ENCODE measurements at regions not wholly inside any gene's neighbourhood (a gene's known extent, or its start where the extent isn't known, plus 50 kb on each side); places are given as distances from the start of the nearest gene placed in this dataset.

DNA sequence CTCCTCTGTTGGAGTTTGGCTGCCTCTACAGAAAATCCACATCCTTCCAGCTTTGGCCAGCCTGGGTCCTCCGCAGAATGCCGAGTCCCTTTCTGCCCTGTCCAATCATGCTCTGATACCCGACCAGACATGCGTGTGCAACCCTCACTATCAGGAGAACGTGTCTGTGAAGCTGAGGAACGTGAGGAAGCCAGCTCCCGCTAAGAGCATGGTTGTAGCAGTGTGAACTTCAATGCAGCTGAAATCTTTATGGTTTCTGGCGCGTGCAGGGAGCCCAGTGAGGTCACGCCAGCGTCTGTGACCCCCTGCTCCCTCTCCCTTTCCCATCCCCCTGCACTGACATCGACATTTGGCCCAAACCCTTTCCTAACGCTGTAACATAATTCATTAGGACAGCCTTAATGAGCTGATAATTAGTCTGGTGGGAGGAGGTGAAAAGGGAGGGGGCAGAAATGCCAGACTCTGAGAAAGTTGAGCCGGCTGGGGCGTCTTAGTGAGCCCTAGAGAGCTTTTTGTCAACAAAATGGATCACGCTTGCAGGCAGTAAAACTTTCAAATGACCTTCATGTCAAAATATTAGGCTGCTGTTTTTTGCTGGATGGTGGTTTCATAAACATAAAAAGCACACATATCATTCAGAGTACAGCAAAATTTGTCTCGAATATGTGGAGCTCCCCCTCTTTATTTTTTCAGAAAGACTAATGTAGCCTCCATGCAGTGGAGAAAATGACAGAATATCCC is 423.3 kb downstream of the QKI start:
- TF ChIP-seq, protein P1, sequence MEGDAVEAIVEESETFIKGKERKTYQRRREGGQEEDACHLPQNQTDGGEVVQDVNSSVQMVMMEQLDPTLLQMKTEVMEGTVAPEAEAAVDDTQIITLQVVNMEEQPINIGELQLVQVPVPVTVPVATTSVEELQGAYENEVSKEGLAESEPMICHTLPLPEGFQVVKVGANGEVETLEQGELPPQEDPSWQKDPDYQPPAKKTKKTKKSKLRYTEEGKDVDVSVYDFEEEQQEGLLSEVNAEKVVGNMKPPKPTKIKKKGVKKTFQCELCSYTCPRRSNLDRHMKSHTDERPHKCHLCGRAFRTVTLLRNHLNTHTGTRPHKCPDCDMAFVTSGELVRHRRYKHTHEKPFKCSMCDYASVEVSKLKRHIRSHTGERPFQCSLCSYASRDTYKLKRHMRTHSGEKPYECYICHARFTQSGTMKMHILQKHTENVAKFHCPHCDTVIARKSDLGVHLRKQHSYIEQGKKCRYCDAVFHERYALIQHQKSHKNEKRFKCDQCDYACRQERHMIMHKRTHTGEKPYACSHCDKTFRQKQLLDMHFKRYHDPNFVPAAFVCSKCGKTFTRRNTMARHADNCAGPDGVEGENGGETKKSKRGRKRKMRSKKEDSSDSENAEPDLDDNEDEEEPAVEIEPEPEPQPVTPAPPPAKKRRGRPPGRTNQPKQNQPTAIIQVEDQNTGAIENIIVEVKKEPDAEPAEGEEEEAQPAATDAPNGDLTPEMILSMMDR (IDR thresholded peaks at IDR 0.05), result no peak
- TF ChIP-seq POLR2A (IDR thresholded peaks at IDR 0.05), result no peak
